HG03280 (cell line): ENCODE measurements at regions not wholly inside any gene's neighbourhood (a gene's known extent, or its start where the extent isn't known, plus 50 kb on each side); places are given as distances from the start of the nearest gene placed in this dataset.

ENCODE experiments used
- ATAC-seq: cut with Tn5 transposase; IDR thresholded peaks from one replicate; pipeline ENCODE4 v1.9.1; 2021; ENCODE audit warnings: mild to moderate bottlenecking, moderate library complexity; ENCODE audit not compliant: unreplicated experiment

DNA sequence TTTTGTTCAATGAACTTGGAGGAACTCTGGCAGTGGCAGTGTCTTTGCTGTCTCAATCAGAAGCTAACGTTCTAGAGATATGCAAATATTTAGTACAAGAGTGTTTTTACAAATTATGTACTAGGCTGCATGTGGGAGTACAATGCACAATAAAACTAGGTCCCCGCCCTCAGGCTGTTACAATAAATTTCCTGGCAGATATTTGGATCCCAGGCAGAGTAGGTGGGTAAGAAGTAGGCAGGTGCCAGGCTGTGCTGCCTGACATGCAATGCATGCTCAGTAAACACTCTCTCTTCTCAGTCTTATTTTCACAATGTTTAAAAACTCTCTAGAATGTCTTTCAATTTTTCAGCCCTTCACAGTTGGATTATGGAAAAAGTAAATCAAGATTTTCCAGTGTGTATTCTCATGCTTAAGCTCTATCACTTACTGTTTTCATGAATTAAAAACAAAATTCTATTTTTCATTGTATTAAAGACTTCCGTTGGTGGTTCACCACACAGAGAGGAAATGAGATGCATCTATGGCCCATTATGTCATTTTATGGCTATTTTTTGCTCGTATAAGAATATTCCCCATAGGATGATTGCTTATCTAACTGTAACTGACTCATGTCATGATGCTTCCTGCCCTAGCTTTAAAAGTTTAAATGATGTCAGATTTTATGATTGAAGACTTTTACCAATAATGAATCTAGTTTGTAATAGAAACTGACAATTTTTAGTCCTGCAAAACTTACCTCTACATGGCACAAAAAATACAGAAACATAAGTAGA is 346.1 kb downstream of the RND3 start:
- ATAC-seq, result no peak

DNA sequence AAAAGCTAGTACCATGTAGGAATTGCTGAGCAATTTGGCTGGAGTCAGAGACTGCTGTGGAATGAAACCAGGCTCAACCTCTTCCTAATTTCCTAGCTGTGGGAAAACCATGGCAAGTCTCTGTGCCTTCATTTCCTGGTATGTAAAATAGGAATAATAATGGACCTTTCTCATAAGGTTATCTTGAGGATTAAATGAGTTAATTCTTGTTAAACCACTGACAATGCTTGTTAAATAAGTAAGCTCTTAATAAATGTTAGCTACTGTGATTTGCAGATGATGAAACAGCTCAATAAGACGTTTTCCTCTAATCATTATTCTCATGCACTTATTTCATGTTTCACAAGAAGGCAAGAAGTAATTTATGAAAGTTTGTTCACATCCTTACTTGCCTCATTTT is 346.7 kb downstream of the RND3 start:
- ATAC-seq, result no peak

- ATAC-seq, result no peak
These were observed 348.9 kb downstream of the RND3 start for GRCh38 chr2:150138587-150138986.

- no peak for ATAC-seq
These were observed 350.0 kb downstream of the RND3 start for GRCh38 chr2:150137338-150138069.

GRCh38 chr2:150136893-150137292 is 350.6 kb downstream of the RND3 start:
- ATAC-seq, result no peak

GRCh38 chr2:150136401-150136800 is 351.1 kb downstream of the RND3 start:
- ATAC-seq, result no peak

DNA sequence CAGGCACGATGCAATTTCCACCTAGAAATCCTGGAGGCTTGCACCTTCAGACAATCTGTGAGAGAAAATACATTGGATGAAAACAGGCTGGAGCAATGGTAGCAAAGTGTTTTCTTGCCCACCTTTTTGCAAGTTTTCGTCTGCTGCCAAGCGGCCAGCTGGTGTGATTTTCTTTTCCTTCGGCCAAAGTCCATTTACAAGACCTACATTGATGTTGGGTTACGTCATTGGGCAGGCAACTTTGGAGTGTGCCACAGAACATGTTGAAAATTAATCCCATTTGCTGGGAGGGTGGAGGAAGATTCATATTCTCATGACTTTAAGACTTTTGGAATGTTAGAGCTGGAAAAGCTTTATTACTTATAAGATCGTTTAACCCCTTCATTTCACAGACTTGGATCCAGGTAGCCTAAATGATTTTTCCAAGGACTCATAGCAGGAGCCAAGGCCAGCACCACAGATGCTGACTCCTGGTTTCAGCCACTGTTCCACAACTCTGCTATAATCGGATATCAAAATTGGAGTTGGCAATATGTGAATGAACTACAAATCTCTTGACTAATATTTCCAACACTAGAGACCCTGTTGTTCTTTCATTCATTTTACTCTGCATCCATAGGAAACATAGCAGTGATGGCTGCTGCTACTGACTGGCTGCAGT is 352.1 kb downstream of the RND3 start:
- no peak for ATAC-seq

DNA sequence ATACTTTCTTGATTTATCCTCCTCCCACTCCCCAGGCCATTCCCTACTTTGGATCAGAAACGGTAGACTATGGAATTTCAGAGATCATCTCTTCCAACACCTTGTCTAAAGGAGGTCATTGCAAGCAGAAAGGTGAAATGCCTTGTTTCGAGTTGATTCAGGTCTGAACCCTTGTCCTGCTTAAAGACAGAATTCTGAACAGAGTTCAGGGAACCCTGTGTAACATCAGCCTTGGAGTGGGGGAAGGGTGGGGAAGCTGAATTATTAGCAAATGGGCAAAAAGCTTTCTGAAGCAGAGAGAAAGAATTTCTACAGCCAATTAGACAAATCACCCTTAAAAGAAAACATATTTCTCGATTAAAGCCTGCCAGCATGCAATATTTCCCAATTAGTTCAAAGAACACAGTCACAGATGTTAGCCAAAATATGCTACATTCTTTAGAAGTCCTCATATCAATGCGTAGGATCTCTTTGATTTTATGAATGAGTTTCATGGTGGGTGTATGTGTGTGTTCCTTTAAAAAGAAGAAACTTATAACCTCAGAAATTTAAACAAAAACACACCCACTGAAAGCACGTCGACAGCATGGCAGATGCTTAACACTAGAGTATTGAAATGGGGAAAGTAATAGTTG is 353.1 kb downstream of the RND3 start:
- ATAC-seq, result no peak

GRCh38 chr2:150133623-150134022 is 353.8 kb downstream of the RND3 start:
- peak; percentile 94 for ATAC-seq

DNA sequence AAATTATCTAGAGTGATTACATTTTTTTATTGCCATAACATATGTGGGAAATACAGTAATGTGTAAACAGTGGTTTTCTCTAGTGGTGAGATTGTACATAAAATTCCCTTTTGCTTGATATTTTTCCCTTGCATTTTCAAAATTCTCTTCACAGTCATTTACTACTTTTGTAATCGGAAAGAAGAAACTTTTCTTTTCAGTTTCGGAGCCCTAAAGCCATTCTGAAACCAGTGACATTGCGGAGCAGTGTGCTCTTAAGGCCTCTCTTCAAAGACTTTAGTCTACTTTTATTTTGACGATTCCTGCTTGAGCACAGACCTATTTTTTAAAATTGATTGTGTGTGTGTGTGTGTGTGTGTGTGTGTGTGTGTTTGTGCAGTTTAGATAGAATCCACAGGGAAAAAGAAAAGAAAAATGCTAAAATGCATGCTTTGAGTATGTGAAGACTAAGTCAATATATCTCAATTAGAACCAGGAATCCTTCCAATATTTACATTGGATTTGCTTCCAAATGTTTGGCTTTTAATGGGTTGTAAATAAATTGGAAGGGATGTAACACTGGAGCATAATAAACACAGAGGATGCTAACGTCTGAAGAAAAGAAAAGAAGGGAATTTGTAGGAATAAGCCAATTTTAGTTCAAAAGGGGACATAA is 357.4 kb downstream of the RND3 start:
- no peak for ATAC-seq

- no peak for ATAC-seq
These were observed 359.5 kb downstream of the RND3 start for GRCh38 chr2:150127995-150128394.

GRCh38 chr2:150127346-150127990 is 360.0 kb downstream of the RND3 start:
- no peak for ATAC-seq

GRCh38 chr2:150126839-150127238 is 360.6 kb downstream of the RND3 start:
- no peak for ATAC-seq

DNA sequence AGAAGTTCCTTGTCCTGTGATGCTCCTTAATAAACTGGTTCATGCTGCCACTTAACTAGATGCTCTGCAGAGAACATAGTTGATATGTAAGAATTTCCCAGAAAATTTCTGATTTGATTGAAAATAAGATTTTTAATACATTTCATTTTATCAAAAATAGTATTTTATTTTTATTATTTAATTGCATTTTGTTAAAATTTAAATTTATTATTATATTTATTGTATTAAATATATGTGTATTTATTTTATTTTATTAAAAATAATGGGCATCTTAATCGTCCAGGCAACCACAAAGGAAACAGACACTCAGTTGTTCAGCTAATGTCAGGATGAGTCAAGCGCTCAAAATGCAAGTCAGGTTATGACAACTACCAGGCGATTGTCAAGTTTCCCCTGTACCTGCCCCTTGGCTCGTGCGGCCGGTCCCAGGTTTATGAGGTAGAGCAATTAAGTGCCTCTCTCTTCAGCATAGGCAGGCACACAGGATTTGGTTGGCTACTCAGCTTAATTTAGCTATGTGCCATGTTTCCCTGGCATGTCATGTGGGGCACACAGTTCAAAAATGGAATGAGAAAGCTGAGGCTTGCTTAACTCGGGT is 361.2 kb downstream of the RND3 start:
- ATAC-seq, result no peak

DNA sequence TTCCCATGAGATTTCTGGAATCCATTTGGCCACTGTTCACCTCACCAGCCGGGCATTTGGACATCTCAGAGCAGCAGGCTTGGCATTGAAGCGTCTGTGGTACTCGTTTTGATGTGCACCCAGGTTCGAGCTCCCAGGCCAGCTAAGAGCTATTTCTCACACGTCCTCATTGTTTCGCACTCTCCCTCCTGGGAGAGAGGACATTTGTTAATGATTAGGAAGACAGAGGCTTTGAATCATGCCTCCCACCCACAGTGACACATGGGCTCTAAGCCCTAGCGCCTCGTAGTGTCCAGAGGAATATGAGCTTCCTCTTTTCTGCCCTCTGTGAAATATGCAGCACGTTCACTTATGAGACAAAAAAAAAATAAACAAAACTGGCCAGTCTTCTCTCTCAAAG is 361.8 kb downstream of the RND3 start:
- ATAC-seq, result no peak

DNA sequence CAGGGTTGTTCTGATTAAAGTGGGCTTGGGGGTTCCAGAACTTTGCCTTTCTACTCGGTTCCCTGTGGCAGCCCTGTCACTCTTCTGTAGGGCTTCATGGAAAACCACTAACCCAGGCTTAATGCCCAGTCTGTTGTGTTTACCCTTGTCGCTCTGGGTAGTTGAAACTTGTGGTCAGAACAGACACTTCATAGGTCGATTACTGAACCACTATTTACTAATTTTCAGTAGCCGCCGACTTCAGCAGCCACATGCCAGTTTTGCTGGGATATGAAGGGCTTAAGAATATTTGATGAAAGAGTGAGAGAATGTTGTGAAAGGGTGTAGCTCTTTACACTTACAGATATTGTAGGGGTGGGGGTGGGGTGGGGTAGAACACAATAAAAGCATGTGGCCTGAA is 362.3 kb downstream of the RND3 start:
- no peak for ATAC-seq

- ATAC-seq, result no peak
These were observed 362.7 kb downstream of the RND3 start for GRCh38 chr2:150124739-150125138.

- ATAC-seq, result no peak
These were observed 364.4 kb downstream of the RND3 start for GRCh38 chr2:150122871-150123613.

- no peak for ATAC-seq
These were observed 365.3 kb downstream of the RND3 start for GRCh38 chr2:150122156-150122555.
